Stimulated activated CD8-positive, alpha-beta memory T cell treated with anti-CD3 and anti-CD28 coated beads, Interleukin-15, amount 100 ng/mL, for 1 hour (primary cell): ENCODE measurements at regions not wholly inside any gene's neighbourhood (a gene's known extent, or its start where the extent isn't known, plus 50 kb on each side); places are given as distances from the start of the nearest gene placed in this dataset.
"Not testable (repeated sequence)": the region's sequence is repeated elsewhere in the genome, so short reads cannot be mapped to it uniquely, and the experiment has no call there.

Experiments used
- DNase-seq: peaks from one replicate; pipeline ENCODE4 v3.0.0-alpha.2; 2020; ENCODE audit warnings: low read depth

DNA sequence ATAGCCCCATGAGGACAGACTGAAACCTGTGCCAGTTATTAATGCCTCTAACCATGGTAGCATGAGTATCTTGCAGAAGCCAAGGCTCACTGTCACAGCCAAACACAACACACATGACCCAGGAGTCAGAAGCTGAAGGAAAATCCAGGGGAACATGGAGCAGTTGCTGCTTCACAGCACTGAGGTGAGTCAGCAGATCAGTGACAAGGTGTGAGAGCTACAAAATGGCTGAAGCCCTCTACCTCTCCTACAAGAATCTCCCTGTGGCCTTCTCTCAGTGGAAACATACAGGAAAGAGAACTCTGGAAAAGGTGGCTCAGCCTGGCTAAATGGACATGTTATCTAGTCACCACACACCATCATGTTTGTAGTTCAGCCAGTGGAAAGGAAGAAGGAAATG is 93.5 kb downstream of the NAB1 start:
- DNase-seq, result no peak

DNA sequence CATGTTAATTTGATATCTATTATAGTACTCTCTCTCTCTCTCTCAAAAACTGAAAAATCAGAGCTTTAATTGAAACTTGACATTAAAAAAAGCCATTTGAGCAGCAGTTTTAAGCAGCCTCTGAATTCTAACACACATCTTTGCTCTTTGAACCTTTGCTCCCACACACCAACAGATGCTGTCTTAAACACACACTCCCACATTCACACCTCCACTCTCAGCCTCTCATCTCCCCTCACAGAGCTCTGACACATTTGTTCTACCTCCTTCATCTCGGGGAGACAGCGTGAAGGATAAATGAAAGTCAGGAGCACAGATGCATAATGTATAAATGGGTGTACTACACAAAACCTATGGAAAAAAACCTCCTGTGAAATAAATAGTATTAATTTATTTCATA is 95.2 kb downstream of the NAB1 start:
- DNase-seq, result no peak

DNA sequence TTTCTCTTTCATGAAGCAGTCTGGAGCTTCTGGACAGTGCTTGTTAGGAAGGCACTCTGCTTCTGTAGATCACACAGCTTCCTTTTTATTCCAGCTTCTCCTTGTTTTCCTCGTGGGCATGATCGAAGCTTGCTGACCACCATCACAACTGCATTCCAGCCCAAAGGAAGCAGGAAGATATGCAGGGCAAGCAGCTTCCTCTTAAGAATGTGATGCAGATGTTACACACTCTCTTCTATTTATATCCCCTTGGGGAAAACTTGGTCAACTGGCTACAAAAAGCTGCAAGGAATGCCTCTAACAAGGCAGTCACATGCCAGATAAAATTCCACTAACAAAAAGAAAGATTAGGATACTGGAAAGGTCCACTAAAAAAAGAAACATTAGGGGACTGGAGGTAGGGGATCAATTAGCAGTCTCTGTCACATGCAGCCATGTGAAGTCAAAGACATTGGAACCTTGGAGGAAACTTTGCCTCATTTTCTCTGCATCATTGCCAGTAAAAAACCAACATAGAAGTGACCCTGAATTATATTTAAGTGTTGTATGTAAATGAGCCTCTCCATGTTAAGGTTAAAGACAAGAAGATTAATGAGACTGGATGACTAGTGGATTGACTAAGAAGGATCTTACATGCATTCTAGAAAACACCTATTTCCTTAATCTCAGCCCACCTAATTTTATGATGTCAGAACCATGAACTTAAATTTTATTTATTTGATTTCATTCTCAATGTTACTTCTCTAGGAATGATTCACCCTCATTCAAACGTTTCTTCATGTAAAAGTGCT is 98.3 kb downstream of the NAB1 start:
- DNase-seq, result no peak

DNA sequence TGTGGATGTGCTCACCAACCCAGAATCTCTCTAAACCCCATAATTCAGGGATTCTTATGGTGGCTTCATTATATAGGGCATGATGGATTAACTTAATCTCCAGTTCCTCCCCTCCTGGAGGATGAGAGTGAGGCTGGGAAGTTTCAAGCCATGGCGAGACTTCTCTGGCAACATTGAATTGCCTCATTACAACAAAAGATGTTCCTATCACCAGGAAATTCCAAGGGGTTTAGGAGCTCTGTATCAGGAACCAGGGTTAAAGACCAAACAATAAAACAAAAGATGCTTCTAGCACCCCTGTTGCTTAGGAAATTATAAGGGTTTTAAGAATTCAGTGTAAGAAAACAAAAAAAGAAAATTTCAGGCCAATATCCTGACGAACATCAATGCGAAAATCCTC is 100.1 kb downstream of the NAB1 start:
- no peak for DNase-seq

GRCh38 chr2:190755772-190756415 is 107.0 kb downstream of the NAB1 start:
- DNase-seq, result no peak

DNA sequence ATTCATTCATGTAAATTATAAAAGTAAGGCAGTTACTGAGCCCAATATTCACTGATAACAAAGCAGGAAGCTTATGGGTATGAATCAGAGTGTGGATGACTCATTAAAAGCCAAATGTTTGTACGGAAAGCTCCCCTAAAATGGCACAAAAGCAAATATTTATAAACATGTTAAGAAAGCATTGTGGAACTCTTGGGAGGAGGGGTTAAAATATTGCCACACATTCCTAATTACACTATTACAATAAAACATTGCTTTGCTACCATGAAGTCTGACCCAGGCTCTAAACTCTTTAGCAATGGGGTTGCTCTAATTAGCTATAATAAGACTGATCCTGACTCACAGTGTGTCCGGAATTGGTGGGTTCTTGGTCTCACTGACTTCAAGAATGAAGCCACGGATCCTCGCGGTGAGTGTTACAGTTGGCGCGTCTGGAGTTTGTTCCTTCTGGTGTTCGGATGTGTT is 110.9 kb downstream of the NAB1 start:
- no peak for DNase-seq

DNA sequence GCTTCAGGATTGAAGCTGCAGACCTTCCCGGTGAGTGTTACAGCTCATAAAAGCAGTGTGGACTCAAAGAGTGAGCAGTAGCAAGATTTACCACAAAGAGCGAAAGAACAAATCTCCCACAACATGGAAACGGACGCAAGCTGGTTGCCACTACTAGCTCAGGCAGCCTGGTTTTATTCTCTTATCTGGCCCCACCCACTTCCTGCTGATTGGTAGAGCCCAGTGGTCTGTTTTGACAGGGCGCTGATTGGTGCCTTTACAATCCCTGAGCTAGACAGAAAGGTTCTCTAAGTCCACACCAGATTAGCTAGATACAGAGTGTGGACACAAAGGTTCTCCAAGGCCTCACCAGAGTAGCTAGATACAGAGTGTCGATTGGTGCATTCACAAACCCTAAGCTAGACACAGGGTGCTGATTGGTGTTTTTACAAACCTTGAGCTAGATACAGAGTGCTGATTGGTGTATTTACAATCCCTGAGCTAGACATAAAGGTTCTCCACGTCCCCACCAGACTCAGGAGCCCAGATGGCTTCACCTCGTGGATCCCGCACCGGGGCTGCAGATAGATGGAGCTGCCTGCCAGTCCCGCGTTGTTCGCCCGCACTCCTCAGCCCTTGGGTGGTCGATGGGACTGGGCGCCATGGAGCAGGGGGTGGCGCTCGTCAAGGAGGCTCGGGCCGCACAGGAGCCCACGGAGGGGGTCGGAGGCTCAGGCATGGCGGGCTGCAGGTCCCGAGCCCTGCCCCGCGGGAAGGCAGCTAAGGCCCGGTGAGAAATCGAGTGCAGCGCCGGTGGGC is 111.7 kb downstream of the NAB1 start:
- not testable (repeated sequence) for DNase-seq

- DNase-seq, result not testable (repeated sequence)
These were observed 112.3 kb downstream of the NAB1 start for GRCh38 chr2:190761216-190761615.

GRCh38 chr2:190762566-190762965 is 113.7 kb downstream of the NAB1 start:
- no peak for DNase-seq

DNA sequence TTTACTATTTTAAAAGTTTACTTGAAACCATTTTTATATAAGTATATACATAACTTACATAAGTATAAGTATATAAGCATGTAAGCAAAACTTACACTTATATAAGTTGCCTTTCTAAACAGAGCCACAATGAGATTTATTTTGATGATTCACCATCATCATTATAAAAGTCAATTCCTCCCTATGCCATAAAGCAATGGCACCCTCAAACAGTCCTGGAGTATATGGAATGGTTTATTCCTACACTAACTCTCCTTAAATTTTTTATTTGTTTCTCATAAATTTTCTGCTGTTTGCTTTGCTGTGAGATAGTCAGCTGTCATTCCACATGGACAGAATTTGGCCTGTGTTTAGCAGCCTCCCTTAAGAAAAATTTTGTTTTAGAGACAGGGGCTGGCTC is 114.2 kb downstream of the NAB1 start:
- no peak for DNase-seq

- no peak for DNase-seq
These were observed 115.1 kb downstream of the NAB1 start for GRCh38 chr2:190763901-190764514.

GRCh38 chr2:190765386-190766173 is 115.0 kb upstream of the GLS start:
- no peak for DNase-seq

DNA sequence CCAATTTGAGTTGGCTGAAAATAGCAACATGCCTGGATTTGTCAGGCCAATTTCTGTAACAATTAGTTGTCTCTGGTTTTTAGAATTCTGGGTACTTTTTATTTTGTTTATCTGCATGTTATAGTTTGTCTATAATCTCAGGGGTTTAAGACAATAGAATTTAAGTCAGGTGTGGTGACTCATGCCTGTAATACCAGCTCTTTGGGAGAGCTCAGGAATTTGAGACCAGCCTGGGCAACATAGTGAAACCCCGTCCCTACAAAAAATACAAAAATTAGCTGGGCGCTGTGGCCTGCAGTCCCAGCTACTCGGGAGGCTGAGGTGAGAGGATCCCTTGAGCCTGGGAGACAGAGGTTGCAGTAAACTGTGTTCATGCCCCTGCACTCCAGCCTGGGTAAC is 114.4 kb upstream of the GLS start:
- DNase-seq, result no peak

DNA sequence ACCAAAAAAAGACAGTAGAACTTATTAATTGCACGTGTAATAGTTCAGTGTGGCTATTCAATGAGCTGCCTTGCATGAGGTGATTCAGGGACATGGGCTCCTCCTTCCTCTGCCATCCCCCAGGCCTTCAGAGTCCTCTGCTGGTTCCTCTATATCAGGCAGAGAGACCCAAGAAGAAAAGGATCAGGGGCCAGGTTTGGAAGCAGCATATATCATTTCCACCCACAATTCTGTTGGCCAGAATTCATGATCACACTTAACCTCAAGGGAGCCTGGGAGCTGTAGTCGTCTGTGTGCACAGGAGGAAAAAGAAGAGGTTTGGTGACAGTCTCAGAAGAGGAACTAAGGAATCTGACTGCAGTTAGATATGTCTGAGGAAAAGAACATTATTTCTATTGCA is 114.0 kb upstream of the GLS start:
- DNase-seq, result no peak

DNA sequence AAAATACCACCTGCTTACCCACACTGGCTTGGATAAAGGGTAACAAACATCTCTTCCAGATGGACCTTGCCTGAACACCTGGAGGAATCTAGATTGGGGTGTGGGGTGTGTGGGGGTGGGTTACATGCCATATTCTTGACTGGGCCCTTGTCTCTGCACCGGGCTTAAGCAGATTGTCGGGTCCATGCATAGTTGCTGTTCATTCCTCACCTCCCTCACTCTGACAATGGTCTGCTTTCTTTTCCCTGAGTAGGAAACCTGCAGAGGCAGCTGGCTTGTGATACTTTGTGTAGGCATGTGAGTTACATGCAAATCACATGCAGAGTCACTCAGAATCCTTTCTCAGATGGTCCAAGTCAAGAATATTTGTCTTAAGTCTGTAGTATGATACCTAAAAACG is 112.8 kb upstream of the GLS start:
- no peak for DNase-seq

- no peak for DNase-seq
These were observed 111.4 kb upstream of the GLS start for GRCh38 chr2:190769258-190769657.

- DNase-seq, result no peak
These were observed 108.9 kb upstream of the GLS start for GRCh38 chr2:190771726-190772125.

DNA sequence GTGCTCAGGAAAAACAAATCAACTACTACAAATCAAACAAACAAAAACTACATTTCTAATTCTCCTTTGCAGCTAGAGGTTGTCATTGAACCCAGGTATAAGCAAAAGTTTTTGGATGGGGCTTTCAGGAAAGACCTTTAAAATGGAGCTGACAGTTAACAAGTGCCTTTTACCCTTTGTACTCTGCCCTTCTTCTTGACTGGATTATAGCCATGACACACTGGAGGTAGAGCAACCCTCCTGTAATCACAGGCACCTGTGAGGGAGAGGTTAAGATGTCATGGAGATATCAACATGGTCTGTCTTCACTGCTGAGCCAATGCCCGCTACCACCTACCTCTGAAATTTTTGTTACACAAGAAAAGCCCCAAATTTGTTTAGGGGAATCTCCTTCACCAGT is 100.0 kb upstream of the GLS start:
- DNase-seq, result no peak

DNA sequence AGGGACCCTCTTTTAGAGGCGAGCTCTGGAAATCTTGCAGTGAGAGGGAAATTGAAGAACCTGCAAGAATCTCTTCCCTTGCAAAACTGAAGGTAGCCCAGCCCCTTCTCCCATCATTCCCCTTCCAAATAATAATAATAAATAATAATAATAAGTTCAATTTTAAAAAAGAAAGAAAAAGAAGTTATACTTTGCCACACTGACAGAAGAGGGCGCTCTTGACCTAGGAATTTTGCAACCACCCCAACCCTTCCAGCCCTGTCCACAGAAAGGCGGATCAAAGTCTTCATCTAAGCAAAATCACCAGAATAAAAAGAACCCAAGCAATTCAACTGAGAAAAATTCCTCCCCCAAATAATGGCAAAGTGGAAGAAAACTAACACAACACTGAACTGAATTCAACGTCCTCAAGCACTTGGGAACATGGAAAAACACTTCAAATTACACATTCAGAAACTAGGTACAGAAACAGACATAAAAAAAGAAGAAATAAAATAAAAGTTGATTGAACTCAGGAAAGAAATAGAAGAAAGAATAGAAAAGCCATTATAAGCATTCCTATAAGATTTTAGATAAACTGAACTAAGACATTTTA is 98.9 kb upstream of the GLS start:
- peak; percentile 2 for DNase-seq

- DNase-seq, result no peak
These were observed 98.4 kb upstream of the GLS start for GRCh38 chr2:190782264-190782663.
